ENCODE measurements at regions not wholly inside any gene's neighbourhood (a gene's known extent, or its start where the extent isn't known, plus 50 kb on each side); places are given as distances from the start of the nearest gene placed in this dataset.
"Not testable (repeated sequence)": the region's sequence is repeated elsewhere in the genome, so short reads cannot be mapped to it uniquely, and the experiment has no call there.

GRCh38 chr12:4191149-4191548, 82.4 kb upstream of the CCND2 start:
- no peak for DNase-seq

- no peak for DNase-seq
These were observed 83.0 kb upstream of the CCND2 start for GRCh38 chr12:4190366-4191063.

GRCh38 chr12:4189721-4190120, 83.8 kb upstream of the CCND2 start:
- no peak for DNase-seq

- DNase-seq = no peak
These were observed 85.6 kb upstream of the CCND2 start for GRCh38 chr12:4187916-4188315.

- DNase-seq = not testable (repeated sequence)
These were observed 86.2 kb upstream of the CCND2 start for GRCh38 chr12:4187315-4187714.

- DNase-seq = peak; percentile 14
These were observed 95.0 kb upstream of the CCND2 start for GRCh38 chr12:4178424-4179170.

- no peak for DNase-seq
These were observed 96.3 kb upstream of the CCND2 start for GRCh38 chr12:4177262-4177661.

- DNase-seq = no peak
These were observed 97.4 kb upstream of the CCND2 start for GRCh38 chr12:4176168-4176567.

GRCh38 chr12:4174417-4174816, 99.1 kb upstream of the CCND2 start:
- no peak for DNase-seq

- DNase-seq = peak; percentile 82
These were observed 100.6 kb upstream of the CCND2 start for GRCh38 chr12:4172999-4173398.

GRCh38 chr12:4171742-4172141, 101.8 kb upstream of the CCND2 start:
- DNase-seq = no peak

- no peak for DNase-seq
These were observed 103.6 kb upstream of the CCND2 start for GRCh38 chr12:4169959-4170358.

GRCh38 chr12:4169531-4169930, 104.0 kb upstream of the CCND2 start:
- no peak for DNase-seq

GRCh38 chr12:4168036-4168435, 105.5 kb upstream of the CCND2 start:
- no peak for DNase-seq

GRCh38 chr12:4164559-4165558, 108.7 kb upstream of the CCND2 start:
- peak; percentile 88 for DNase-seq

- DNase-seq = no peak
These were observed 109.4 kb upstream of the CCND2 start for GRCh38 chr12:4164188-4164558.

GRCh38 chr12:4161718-4162117, 111.8 kb upstream of the CCND2 start:
- DNase-seq = no peak

GRCh38 chr12:4160314-4161040, 113.1 kb upstream of the CCND2 start:
- DNase-seq = no peak

GRCh38 chr12:4159851-4160250, 113.7 kb upstream of the CCND2 start:
- no peak for DNase-seq

GRCh38 chr12:4158306-4158705, 115.3 kb upstream of the CCND2 start:
- DNase-seq = no peak

GRCh38 chr12:4157122-4157521, 116.4 kb upstream of the CCND2 start:
- no peak for DNase-seq

- DNase-seq = no peak
These were observed 117.2 kb upstream of the CCND2 start for GRCh38 chr12:4156317-4156716.

Data from fibroblast of skin of back (primary cell).